Cardiac septum (tissue), 1 donor: ENCODE measurements at regions not wholly inside any gene's neighbourhood (a gene's known extent, or its start where the extent isn't known, plus 50 kb on each side); places are given as distances from the start of the nearest gene placed in this dataset.
"Not testable (repeated sequence)": the region's sequence is repeated elsewhere in the genome, so short reads cannot be mapped to it uniquely, and the experiment has no call there.

ENCODE experiments used
- DNase-seq: peaks from one replicate; pipeline ENCODE4 v3.0.0-alpha.2; 2020; ENCODE audit warnings: low spot score
- intact Hi-C: fragments of 100-400 bp; cut with DNase I; formaldehyde crosslinking; loops from one replicate; pipeline ENCODE4 v1.14.0; 2022
- donor health status: DM: no; HTN: no; CAD: no.

DNA sequence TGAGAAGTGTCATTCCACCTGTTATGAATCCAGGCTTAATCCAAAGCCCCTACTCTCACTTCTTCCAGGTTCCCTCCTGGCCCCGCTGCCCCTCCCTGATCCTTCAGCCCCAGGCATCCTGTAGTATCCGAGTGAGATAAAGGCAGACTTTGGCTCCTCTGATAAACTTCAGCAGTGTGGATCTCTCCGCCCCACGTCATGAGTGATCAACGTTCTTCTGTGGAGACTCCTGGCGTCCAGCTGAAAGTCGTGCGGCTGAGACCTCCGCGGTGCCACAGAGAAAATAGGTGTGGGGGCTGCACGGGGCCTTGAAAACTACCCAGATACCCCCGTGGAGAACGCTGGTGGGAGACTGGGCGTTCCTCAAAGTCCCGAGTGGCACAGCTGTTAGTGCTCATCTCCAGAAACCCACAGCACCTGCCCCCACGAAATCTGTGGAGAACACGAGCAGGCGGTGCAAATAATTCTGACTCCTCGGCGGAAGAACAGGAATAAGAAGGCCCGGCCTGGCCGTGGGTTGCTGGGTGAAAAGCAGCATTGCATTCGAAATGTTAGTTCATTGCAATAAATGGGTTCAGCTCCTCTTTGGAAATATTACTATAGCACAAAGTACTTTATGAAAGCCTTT lies 180.0 kb upstream of the RGS6 start:
- intact Hi-C loops: loop anchor here (2.0 kb wide), 1 partner anchor 429 kb away; no protein-coding TSS in a partner anchor
- no peak for DNase-seq

DNA sequence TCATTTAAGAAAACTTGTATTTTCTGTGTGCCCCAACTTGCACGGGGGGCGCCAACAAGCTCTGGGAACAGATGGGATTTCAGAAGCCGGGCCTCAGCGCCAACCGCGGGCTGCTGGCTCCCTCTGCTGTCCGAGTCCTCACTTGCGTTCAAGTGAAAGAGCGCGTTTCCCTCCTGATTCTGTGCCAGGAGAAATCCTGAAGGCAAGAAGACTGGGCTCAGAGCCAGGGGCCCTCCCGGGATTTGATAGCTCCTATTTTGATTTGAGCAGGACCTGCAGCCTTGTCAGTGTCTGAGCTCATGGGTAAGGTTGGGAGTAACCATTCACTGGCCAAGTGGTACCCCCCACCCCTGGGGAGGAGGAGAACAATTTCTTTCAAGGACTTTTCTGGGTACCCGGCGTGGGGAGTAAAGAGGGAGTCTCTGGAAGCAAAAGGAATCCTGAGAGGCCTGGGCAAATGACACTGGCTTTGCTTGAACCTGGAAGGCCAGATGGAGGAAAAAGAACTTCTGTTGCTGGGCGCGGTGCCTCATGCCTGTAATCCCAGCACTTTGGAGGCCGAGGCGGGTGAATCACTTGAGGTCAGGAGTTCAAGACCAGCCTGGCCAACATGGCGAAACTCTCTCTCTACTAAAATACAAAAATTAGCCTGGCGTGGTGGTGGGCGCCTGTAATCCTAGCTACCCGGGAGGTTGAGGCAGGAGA lies 179.0 kb upstream of the RGS6 start:
- peak; percentile 92 for DNase-seq
- intact Hi-C loops: loop anchor here (1.0 to 2.0 kb wide), 2 partner anchors 430 to 614 kb away; no protein-coding TSS in a partner anchor

DNA sequence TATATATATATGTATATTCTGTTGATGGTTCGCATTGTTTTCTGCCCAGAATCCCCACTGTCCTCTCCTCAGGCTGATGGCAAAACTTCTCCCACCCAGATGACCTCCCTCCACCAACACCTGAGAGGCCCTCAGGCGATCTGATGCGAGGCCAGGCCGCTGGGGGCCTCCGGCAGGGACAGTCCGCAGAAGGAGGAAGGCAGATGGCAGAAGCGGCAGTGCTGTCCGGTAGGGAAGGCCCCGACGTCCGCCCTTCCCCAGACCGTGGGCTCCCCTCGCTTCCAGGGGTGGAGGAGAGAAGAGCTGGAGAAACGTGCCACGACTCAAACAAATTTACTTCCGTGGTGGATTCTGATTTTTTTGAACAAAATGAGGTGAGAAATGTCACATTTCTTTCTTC lies 178.3 kb upstream of the RGS6 start:
- DNase-seq: no peak
- intact Hi-C loops: loop anchor here (1.0 to 2.0 kb wide), 2 partner anchors 431 to 615 kb away; no protein-coding TSS in a partner anchor

DNA sequence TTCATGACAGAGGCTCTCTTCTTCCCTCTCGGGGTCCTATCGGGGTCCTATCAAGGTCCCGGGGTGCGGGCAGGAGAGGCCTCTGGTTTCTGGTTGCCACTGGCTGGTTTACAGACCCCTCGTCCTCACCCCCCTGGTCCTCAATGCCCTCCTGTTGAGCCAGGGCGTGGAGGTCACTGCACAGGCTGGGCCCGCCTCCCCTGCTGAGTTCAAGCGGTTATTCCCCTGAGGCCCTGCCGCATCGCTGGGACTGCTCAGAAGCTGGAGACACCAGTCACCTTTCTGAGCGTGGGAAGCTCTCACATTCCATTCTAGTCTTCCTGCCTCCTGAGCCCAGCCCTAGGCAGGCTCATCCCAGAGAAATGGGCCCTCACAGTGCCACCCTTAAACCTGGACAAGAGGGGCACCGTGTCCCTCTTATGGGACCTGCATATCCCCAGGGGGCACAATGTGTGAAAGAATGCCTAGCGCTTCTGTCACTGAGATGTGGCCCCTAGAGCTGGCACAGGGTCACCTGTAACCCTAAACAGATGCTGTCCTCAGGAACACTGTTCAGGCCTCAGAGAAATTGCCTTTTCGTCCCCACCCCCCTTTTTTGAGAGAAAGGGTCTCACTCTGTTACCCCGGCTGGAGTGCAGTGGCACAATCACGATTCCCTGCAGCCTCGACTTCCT lies 177.7 kb upstream of the RGS6 start:
- intact Hi-C loops: no loop called here
- DNase-seq: no peak

DNA sequence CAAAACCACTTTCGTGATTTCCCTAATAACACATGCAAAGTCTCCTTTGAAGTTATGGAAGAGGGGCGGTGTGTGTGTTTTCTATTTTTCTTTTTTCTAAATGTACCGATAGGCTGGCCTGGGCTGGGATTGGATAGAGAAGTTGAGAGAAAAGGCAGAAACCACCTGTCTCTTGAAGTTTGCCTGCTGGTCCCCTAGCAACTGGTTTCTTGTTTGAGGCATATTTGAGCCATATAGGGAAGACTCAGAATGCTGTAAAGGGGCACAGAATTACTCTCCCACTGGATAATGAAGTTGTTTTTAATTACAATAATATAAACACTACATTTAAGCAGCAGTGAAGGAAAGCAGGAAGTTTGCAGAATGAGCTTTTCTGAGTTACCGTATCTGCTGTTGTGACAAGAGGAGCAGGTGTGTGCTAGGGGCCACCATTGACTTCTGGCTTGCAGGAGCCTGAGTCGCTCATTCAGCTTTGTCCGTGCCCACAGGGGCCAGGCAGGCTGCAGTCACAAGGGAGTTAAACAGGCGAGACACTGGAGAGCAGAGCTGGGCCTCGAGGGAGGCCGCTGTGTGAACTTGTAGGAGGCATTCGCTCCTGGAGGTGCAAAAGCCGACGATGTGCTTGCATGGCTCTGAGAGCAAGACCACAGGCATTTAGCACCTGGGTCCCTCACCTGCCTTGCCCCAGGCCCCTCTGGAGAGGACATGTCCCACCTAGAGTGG lies 173.8 kb upstream of the RGS6 start:
- intact Hi-C loops: no loop called here

DNA sequence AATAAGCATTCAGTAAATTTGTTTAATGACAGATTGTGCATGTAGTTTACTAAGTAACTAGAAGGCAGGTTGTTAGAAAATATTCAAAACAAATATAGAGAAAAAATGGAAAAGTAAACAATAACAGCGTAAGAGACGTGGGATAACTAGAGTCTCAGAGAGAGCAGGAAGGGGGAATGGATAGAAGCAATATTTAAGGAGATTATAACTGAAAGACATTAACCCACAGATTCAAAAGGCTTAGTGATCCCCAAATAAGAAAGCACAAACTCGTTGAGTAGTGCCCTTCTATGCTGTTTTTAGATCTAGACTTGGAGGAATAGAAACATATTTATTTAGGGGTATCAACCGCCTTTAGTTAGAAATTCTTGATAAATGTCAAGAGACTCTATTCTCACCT lies 169.7 kb upstream of the RGS6 start:
- intact Hi-C loops: no loop called here

More for the DNA sequence above, 173.8 kb upstream of the RGS6 start:
- no peak for DNase-seq

DNA sequence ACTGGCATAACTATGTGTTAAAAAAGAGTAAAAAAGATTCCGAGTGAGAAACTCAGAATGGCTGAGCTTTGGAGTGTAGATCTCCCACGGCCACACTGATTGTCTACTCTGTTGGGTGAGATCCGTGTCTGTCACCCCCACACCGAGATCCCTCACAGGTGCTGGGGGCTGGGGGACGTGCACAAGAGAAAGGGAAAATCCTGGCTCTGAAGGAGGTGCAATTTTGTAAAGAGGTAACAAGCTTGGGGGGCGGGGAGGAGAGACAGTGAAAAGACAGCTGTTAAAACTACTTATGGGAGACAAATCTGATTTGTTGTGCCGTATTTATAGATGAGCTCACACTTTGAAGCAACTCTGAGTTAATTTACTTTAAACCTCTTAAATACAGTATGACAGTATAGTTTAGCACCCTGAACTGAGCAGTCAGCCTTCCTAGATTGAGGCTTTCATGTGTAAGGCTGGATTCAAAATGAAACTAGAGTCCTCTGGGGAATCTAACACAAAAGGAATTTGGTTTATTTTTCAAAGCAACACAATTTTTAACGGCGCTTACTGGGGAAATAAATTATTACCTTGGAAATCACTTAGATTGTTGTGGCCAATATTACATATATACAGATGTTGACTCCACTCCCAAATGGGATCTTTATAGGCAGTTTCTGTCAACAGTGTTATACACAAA lies 167.4 kb upstream of the RGS6 start:
- intact Hi-C loops: no loop called here
- DNase-seq: no peak

More for the DNA sequence above, 169.7 kb upstream of the RGS6 start:
- no peak for DNase-seq

DNA sequence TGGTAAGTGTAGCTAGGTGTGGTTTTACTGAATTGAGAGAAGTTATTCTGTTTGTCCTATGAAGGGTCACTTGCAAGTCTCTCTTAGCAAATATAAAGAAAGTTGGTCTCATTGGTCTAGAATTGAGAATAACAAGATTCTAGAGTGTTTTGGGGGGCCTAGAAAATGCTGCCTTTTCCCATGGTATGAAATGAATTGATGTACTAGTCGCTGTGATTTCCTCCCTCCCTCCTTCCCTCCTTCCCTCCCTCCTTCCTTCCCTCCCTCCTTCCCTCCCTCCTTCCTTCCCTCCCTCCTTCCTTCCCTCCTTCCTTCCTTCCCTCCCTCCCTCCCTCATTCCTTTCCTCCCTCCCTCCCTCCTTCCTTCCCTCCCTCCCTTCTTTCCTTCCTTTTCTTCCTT lies 166.7 kb upstream of the RGS6 start:
- intact Hi-C loops: no loop called here
- DNase-seq: no peak

DNA sequence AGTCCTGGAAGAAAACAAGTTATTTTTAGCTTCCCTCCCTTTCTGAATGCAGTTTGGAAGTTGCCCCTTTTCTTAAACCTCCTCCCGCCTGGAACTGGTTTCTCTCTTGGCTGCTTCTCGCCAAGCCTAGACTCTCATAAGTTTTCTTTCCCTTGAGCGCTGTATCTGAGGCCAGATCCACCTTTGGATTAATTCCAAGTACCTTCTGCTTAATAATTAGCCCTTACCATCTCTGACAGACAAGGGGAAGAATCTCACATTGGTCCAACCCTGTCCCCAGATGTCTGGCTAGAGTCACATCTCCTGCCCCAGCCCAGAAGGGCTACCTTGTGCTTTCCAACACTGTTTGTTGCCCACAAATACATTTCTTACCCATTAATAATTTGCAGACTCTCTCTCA lies 161.8 kb upstream of the RGS6 start:
- intact Hi-C loops: no loop called here
- no peak for DNase-seq

DNA sequence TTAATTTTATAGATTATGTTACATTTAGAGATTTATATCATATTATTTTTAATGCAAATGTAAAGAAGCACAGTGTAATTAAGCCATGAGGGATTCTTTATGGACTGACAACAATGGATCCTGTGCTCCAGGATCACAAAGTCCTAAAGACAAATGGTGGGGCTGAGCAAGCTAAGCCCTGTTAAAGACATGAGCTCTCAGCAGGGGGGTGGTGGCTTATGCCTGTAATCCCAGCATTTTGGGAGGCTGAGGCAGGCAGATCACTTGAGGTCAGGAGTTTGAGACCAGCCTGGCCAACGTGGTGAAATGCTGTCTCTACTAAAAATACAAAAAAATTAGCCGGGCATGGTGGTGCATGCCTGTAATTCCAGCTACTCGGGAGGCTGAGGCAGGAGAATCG lies 160.8 kb upstream of the RGS6 start:
- intact Hi-C loops, DNase-seq: not testable (repeated sequence)

DNA sequence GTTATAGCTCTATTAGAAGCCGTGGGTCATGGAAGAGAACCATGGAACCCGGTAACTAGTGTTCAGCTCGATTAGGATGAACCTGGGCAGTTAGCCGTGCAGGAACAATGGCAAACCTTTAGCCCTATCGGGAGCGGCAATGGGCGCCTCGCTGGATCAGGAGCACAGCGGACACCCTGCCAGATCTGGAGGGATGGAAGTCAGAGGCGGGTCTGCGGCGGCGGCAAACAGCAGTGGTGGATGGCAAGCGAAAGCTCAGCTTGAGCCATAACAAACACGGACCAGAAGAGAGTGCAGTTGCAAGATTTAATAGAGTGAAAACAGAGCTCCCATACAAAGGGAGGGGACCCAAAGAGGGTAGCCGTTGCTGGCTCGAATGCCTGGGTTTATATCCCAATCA lies 160.2 kb upstream of the RGS6 start:
- DNase-seq, intact Hi-C loops: not testable (repeated sequence)

DNA sequence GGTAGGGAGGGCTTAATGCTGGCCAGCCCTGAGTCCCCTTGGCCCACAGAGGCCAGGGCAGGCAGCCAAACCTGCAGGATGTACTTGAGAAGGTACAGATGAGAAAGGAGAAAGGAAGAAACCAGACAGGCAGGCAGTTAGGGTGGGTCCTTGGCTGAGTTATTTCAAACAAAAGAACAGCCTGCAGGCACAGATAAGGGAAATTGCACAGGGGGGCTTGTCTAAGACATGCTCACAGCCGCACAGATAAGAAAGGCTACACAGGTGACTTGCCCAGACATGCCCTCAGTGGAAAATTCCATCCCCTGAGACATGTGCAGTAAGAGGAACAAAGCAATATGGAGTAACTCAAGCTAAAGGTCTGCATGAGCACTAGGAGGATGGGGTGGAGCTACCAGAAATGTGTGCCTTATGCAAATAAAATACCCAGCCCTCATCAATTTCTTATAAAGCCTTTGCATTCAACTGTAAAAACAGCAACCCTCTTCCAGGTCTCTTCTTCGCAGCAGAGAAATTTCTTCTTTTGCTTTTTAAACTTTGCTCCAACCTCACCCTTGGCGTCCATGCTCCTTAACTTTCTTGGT lies 158.2 kb upstream of the RGS6 start:
- intact Hi-C loops: no loop called here
- DNase-seq: no peak

DNA sequence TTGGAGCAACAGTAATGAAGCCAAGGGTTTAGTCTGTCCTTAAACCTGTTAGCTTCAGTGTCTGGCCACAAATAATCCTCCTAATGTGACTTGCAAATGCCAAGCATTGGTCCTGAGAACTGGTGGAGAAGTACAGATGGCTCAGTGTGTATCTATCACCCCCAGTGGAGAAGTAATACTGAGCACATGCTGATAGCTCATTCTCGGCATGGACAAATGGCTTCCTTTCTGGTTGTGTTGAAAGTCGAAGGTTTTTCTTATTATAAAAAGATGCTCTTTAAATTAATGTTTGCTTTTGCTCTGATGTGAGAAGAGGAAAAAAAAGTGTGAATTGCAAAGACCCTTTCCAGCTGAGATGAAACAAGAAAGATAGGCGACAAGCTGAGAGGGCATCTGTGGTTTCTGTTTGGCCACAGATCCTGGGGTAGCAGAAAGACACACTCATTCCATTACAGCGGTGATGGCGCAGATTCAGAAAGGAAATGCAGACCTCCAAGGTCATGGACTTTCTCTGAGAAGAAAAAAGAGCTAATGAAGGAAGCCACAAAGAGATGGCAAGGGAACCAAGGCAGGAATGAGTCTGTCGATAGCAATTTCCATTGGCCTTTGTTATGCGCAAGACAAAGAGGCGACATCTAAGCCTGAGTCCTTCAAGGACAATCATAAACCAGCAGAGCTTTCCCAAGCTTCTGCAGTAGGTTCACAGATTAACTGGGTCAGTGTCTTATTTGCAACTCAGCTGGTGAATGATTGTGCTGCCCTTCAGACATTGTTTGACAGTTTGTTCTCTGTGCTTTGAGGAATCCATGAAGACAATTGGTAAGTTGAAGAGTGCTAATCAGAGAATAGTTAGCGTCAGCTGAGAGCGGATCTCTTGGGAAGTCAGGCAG lies 155.5 kb upstream of the RGS6 start:
- no peak for DNase-seq
- intact Hi-C loops: no loop called here

DNA sequence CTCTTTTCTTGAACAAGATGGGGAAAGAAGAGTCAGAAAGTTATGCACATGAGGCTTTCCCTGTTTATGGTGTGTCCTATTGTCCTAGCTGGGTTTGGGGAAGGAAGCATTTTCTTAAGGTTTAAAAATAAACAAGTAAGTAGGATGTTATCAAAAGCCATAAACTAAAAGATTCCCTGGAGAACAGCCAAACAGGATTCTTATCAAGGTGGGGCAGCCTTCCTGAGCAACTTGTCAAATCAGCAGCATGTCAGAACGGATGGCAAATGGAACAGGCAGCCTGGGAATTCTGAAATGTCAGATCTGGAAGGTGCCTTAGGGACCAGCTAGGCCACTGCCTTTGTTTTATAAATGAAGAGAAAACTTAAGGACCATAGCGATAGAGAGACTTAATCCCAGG lies 152.2 kb upstream of the RGS6 start:
- no peak for DNase-seq
- intact Hi-C loops: no loop called here

DNA sequence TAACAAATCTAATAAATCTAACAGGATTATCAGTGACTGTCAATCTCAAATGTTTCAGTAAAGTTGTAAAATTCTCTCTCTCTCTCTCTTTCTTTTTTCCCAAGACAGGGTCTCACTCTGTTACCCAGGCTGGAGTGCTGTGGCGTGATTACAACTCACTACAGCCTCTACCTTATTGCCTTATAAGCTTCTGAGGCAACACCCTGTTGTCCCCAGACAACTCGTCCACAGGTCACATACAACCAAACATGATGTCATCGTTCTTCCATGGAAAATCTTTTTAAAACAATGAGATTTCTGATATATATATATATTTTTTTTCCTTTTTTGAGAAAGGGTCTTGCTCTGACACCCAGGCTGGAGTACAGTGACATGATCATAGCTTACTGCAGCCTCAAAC lies 151.4 kb upstream of the RGS6 start:
- no peak for DNase-seq
- intact Hi-C loops: no loop called here

DNA sequence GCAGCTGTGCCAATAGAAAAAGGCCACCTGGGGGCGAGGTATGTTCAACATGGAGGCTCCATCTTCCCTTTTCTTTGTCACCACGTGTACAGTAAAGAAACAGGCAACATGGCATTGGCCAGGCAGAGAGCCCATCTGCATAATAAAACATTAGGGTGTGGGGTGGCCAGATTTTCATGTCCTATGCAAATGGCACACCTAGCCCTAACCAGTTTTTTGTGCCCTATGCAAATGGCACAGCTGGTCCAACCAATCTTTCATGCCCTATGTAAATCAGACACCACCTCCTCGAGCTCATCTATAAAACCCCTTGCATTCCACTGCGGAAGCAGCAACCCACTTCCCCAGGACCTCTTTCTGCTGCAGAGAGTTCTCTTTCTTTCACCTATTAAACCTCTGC lies 149.1 kb upstream of the RGS6 start:
- intact Hi-C loops: no loop called here
- DNase-seq: no peak

DNA sequence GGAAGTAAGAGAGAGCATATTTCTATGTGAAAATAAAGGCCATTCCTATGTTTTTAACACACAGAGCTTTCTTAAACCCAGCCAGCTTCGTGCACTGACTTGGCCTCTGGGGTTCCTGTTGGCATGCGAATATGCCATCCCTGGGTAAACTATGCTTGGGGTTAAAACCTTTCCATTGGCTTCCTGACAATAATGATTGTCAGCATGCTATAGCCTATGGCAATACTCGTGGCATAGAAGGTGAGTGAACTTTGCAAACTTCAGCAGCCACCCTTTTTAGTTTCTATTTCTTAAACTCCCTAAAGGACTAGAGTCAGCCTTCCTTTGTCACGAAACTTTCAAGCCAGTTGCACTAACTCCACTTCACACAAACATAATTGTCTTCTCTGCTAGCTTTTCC lies 148.4 kb upstream of the RGS6 start:
- intact Hi-C loops: no loop called here
- DNase-seq: no peak

DNA sequence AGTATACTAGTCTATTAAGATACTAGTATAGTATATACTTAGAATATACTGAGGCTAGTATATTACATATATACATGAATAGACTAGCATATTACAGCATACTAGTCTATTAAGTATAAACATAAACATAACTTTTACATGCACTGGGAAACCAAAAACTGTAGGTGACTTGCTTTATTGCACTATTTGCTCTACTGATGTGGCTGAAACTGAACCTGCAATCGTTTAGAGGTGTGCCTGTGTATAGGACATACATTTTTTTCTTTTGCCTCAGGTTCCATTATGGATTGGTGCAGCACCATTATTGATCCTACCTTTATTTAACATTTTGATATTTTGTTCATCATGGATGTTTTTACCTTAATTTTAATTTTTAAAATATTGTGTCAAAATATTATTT lies 143.2 kb upstream of the RGS6 start:
- intact Hi-C loops: no loop called here

More for the DNA sequence above, 143.2 kb upstream of the RGS6 start:
- DNase-seq: no peak
